HL-60 (cell line): ENCODE measurements at regions not wholly inside any gene's neighbourhood (a gene's known extent, or its start where the extent isn't known, plus 50 kb on each side); places are given as distances from the start of the nearest gene placed in this dataset.

Experiments used
- DNase-seq, 2 experiments: peaks; one replicate each; pipeline ENCODE4 v3.0.0-alpha.2; 2010 to 2020; ENCODE audit warnings: low read depth in 1 of 2, low spot score in 1 of 2
- H3K27ac ChIP-seq: fragments of 250-450 bp; sonication (Bioruptor Pico); replicated peaks from 2 replicates; pipeline ENCODE4 v1.5.1; 2020; ENCODE audit warnings: mild to moderate bottlenecking, moderate library complexity
- H3K27me3 ChIP-seq: fragments of 250-450 bp; sonication (Bioruptor Pico); 2 replicates; pipeline ENCODE4 v1.5.1; 2021; ENCODE audit warnings: mild to moderate bottlenecking, moderate library complexity; ENCODE audit not compliant: insufficient read depth, poor library complexity, severe bottlenecking
- H3K4me3 ChIP-seq: replicated peaks from 2 replicates; pipeline ENCODE4 v1.5.1; 2011; ENCODE audit warnings: mild to moderate bottlenecking, control low read depth, low read length; ENCODE audit not compliant: insufficient read depth
- CTCF ChIP-seq: IDR thresholded peaks from one replicate; pipeline ENCODE4 v1.5.1; 2011; ENCODE audit warnings: low read length, control low read depth, inconsistent platforms; ENCODE audit not compliant: insufficient read depth
- GABPA ChIP-seq: IDR thresholded peaks from 2 replicates; pipeline ENCODE4 v1.6.1; 2012; ENCODE audit warnings: low read depth
- POLR2AphosphoS5 ChIP-seq: IDR thresholded peaks from 2 replicates; pipeline ENCODE4 v1.6.1; 2012; ENCODE audit warnings: low read depth
- REST ChIP-seq: IDR thresholded peaks from 2 replicates; pipeline ENCODE4 v1.6.1; 2012; ENCODE audit warnings: low read depth; ENCODE audit not compliant: insufficient replicate concordance
- SPI1 ChIP-seq: IDR thresholded peaks from 2 replicates; pipeline ENCODE4 v1.6.1; 2012; ENCODE audit warnings: low read depth, mild to moderate bottlenecking, borderline replicate concordance

GRCh38 chr2:211144078-211144477, 587.7 kb downstream of the CPS1 start:
- no peak for TF ChIP-seq POLR2AphosphoS5
- no peak for TF ChIP-seq REST
- TF ChIP-seq SPI1, result no peak
- no peak for TF ChIP-seq CTCF
- TF ChIP-seq GABPA, result no peak
- Histone ChIP-seq H3K4me3 (no peak overlapping the region), H3K27ac (no peak overlapping the region), H3K27me3 (no peaks in the 10 kb centered on the region)
- no peak for DNase-seq

GRCh38 chr2:211144974-211145665, 588.7 kb downstream of the CPS1 start:
- H3K27ac ChIP-seq, result no peak overlapping the region
- TF ChIP-seq POLR2AphosphoS5 (no peak), CTCF (no peak), GABPA (no peak)
- H3K4me3 ChIP-seq, result no peak overlapping the region
- no peak for DNase-seq
- H3K27me3 ChIP-seq, result no peaks in the 10 kb centered on the region

GRCh38 chr2:211149731-211150130, 593.3 kb downstream of the CPS1 start:
- no peak overlapping the region for H3K27ac ChIP-seq
- H3K4me3 ChIP-seq, result no peak overlapping the region
- TF ChIP-seq SPI1 (no peak), GABPA (no peak), REST (no peak), CTCF (no peak), POLR2AphosphoS5 (no peak)
- H3K27me3 ChIP-seq, result no peaks in the 10 kb centered on the region
- DNase-seq, result no peak

GRCh38 chr2:211157211-211157610, 600.8 kb downstream of the CPS1 start:
- no peak overlapping the region for H3K27ac ChIP-seq
- H3K27me3 ChIP-seq, result no peaks in the 10 kb centered on the region
- TF ChIP-seq CTCF, result no peak
- TF ChIP-seq GABPA, result no peak
- TF ChIP-seq REST, result no peak
- no peak for TF ChIP-seq POLR2AphosphoS5
- TF ChIP-seq SPI1, result no peak
- H3K4me3 ChIP-seq, result no peak overlapping the region
- DNase-seq, result no peak
